Ishikawa (cell line): ENCODE measurements at regions not wholly inside any gene's neighbourhood (a gene's known extent, or its start where the extent isn't known, plus 50 kb on each side); places are given as distances from the start of the nearest gene placed in this dataset.

Experiments used
- EGR1 ChIP-seq: IDR thresholded peaks from 2 replicates; pipeline ENCODE4 v1.6.1; 2012
- EP300 ChIP-seq: IDR thresholded peaks from 2 replicates; pipeline ENCODE4 v1.6.1; 2012; ENCODE audit warnings: borderline replicate concordance
- MAX ChIP-seq: IDR thresholded peaks from 2 replicates; pipeline ENCODE4 v1.6.1; 2012
- USF1 ChIP-seq: IDR thresholded peaks from 2 replicates; pipeline ENCODE4 v1.6.1; 2012
- YY1 ChIP-seq: IDR thresholded peaks from 2 replicates; pipeline ENCODE4 v1.6.1; 2012; ENCODE audit warnings: low read depth
- TF ChIP-seq, protein P1 (sequence below): IDR thresholded peaks from 2 replicates; pipeline ENCODE4 v1.6.1; 2012; ENCODE audit warnings: low read depth, mild to moderate bottlenecking

GRCh38 chr11:26088391-26088790 lies 243.5 kb upstream of the ANO3 start:
- TF ChIP-seq EP300 (no peak), YY1 (no peak), EGR1 (no peak), MAX (no peak), USF1 (no peak)
- TF ChIP-seq, protein P1, sequence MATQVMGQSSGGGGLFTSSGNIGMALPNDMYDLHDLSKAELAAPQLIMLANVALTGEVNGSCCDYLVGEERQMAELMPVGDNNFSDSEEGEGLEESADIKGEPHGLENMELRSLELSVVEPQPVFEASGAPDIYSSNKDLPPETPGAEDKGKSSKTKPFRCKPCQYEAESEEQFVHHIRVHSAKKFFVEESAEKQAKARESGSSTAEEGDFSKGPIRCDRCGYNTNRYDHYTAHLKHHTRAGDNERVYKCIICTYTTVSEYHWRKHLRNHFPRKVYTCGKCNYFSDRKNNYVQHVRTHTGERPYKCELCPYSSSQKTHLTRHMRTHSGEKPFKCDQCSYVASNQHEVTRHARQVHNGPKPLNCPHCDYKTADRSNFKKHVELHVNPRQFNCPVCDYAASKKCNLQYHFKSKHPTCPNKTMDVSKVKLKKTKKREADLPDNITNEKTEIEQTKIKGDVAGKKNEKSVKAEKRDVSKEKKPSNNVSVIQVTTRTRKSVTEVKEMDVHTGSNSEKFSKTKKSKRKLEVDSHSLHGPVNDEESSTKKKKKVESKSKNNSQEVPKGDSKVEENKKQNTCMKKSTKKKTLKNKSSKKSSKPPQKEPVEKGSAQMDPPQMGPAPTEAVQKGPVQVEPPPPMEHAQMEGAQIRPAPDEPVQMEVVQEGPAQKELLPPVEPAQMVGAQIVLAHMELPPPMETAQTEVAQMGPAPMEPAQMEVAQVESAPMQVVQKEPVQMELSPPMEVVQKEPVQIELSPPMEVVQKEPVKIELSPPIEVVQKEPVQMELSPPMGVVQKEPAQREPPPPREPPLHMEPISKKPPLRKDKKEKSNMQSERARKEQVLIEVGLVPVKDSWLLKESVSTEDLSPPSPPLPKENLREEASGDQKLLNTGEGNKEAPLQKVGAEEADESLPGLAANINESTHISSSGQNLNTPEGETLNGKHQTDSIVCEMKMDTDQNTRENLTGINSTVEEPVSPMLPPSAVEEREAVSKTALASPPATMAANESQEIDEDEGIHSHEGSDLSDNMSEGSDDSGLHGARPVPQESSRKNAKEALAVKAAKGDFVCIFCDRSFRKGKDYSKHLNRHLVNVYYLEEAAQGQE: no peak
